Ascending aorta (tissue), 2 donors: ENCODE measurements at regions not wholly inside any gene's neighbourhood (a gene's known extent, or its start where the extent isn't known, plus 50 kb on each side); places are given as distances from the start of the nearest gene placed in this dataset.

Source experiments
- DNase-seq, 2 donors: peaks; one replicate each; pipeline ENCODE4 v3.0.0-alpha.2; 2019; ENCODE audit warnings: low spot score in 2 of 2
- H3K27ac ChIP-seq, 2 donors: fragments of 200-600 bp; sonication (generic); one replicate each; pipeline ENCODE4 v1.5.1; 2016 to 2017; ENCODE audit warnings: mild to moderate bottlenecking in 1 of 2
- H3K27me3 ChIP-seq: fragments of 200-600 bp; sonication (generic); one replicate; pipeline ENCODE4 v1.5.1; 2017
- H3K36me3 ChIP-seq, 2 donors: fragments of 200-600 bp; sonication (generic); one replicate each; pipeline ENCODE4 v1.5.1; 2016
- H3K4me1 ChIP-seq, 2 donors: fragments of 200-600 bp; sonication (generic); one replicate each; pipeline ENCODE4 v1.5.1; 2016 to 2017; ENCODE audit warnings: mild to moderate bottlenecking in 1 of 2
- H3K4me3 ChIP-seq, 2 donors: fragments of 200-600 bp; sonication (generic); one replicate each; pipeline ENCODE4 v1.5.1; 2016 to 2017; ENCODE audit warnings: mild to moderate bottlenecking in 1 of 2
- H3K9me3 ChIP-seq, 2 donors: fragments of 200-600 bp; sonication (generic); one replicate each; pipeline ENCODE4 v1.5.1; 2016
- intact Hi-C: fragments of 100-400 bp; cut with DNase I; formaldehyde crosslinking; loops from one replicate; pipeline ENCODE4 v1.15.1; 2023
- TF ChIP-seq, protein P1 (sequence below), 3 experiments: fragments of 200-600 bp in 2 of 3; fragments of 450-650 bp in 1 of 3; sonication (generic) in 2 of 3; IDR thresholded peaks; one replicate each; pipeline ENCODE4 v1.5.1; 2016 to 2019; ENCODE audit warnings: antibody characterized with exemption in 3 of 3, mild to moderate bottlenecking in 1 of 3, moderate library complexity in 1 of 3

DNA sequence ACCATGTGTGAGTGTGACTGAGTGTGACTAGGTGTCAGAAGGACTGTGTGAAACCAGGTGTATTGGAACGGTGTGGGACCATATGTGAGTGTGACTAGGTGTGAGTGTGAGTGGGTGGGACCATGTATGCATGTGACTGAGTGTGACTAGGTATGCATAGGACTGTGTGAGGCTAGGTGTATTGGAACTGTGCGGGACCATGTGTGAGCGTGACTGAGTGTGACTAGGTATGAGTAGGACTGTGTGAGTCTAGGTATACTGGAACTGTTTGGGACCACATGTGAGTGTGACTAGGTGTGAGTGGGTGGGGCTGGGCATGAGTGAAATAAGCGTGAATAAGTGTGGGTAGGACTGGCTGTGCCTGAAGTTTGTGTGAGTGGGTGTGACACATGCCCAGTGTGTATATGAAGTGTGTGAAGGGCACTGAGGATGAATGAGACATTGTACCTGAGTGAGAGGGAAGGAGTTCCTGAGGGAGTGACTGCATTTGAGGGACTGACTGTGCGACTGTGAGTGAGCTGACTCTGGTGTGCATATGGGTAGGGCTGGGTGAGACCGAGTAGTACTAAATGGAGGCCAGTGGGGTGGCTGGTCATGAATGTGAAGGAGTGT lies 247.0 kb upstream of the CCDC54 start:
- no peaks in the 10 kb centered on the region for H3K4me1 ChIP-seq
- no peaks in the 10 kb centered on the region for H3K36me3 ChIP-seq
- intact Hi-C loops, result no loop called here
- TF ChIP-seq, protein P1, sequence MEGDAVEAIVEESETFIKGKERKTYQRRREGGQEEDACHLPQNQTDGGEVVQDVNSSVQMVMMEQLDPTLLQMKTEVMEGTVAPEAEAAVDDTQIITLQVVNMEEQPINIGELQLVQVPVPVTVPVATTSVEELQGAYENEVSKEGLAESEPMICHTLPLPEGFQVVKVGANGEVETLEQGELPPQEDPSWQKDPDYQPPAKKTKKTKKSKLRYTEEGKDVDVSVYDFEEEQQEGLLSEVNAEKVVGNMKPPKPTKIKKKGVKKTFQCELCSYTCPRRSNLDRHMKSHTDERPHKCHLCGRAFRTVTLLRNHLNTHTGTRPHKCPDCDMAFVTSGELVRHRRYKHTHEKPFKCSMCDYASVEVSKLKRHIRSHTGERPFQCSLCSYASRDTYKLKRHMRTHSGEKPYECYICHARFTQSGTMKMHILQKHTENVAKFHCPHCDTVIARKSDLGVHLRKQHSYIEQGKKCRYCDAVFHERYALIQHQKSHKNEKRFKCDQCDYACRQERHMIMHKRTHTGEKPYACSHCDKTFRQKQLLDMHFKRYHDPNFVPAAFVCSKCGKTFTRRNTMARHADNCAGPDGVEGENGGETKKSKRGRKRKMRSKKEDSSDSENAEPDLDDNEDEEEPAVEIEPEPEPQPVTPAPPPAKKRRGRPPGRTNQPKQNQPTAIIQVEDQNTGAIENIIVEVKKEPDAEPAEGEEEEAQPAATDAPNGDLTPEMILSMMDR (IDR thresholded peaks at IDR 0.05), result no peak
- H3K9me3 ChIP-seq, result no peaks in the 10 kb centered on the region
- H3K27me3 ChIP-seq, result no peaks in the 10 kb centered on the region
- no peak for DNase-seq
- H3K27ac ChIP-seq, result no peak overlapping the region
- no peak overlapping the region for H3K4me3 ChIP-seq

DNA sequence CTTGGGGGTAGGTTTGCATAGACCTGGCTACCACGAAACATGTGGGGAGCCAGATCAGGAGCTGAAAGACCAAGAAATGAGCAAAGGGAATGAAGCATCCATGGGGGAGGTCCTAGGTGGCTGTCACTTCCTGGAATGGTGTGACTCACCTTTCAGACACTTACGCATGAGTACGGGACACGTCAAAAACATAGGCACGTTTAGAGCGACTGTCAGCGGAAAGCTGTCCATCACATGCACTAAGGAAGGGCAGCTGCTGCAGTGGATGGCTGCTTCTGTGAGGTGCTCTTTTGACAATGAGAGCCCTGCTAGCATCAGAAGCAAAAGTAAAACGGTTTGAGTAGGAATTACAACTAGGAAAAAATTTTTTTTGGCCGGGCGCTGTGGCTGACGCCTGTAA lies 244.6 kb upstream of the CCDC54 start:
- DNase-seq, result no peak
- Histone ChIP-seq H3K4me1 (no peaks in the 10 kb centered on the region), H3K9me3 (no peaks in the 10 kb centered on the region), H3K36me3 (no peaks in the 10 kb centered on the region), H3K27me3 (no peaks in the 10 kb centered on the region), H3K4me3 (no peak overlapping the region), H3K27ac (no peak overlapping the region)
- TF ChIP-seq, protein P1 (IDR thresholded peaks at IDR 0.05), result no peak
- intact Hi-C loops, result no loop called here

GRCh38 chr3:107133891-107134290 lies 243.3 kb upstream of the CCDC54 start:
- no peaks in the 10 kb centered on the region for H3K36me3 ChIP-seq
- intact Hi-C loops, result no loop called here
- H3K4me1 ChIP-seq, result no peaks in the 10 kb centered on the region
- no peak overlapping the region for H3K4me3 ChIP-seq
- TF ChIP-seq, protein P1 (IDR thresholded peaks at IDR 0.05), result no peak
- no peak for DNase-seq
- H3K9me3 ChIP-seq, result no peaks in the 10 kb centered on the region
- no peaks in the 10 kb centered on the region for H3K27me3 ChIP-seq
- no peak overlapping the region for H3K27ac ChIP-seq

DNA sequence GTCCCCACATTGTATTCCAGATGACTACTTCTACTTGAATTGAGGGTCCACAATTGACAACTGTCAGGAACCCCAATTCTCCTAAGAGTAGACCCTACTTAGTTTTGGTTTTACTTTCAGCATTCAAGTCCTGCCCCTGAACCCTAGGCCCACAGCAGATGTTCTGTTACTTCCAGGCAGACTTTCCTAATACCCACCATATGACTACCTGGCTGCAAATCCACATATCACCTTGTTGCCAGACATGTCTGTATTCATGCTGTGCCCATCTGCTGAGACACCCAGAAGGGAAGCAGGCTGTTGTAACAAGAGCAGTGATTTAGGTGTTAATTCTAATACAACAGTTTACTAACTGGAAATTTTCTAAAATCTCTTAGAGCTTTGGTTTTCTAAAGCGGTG lies 235.1 kb upstream of the CCDC54 start:
- no peaks in the 10 kb centered on the region for H3K9me3 ChIP-seq
- TF ChIP-seq, protein P1 (IDR thresholded peaks at IDR 0.05), result no peak
- no peaks in the 10 kb centered on the region for H3K36me3 ChIP-seq
- DNase-seq, result no peak
- no peak overlapping the region for H3K27ac ChIP-seq
- H3K4me1 ChIP-seq, result no peaks in the 10 kb centered on the region
- intact Hi-C loops, result no loop called here
- no peak overlapping the region for H3K4me3 ChIP-seq
- H3K27me3 ChIP-seq, result no peaks in the 10 kb centered on the region

- intact Hi-C loops, result no loop called here
- DNase-seq, result no peak
Observed at GRCh38 chr3:107142786-107143575, 234.3 kb upstream of the CCDC54 start.

More at GRCh38 chr3:107142786-107143575, 234.3 kb upstream of the CCDC54 start:
- Histone ChIP-seq H3K4me1 (no peaks in the 10 kb centered on the region), H3K9me3 (no peaks in the 10 kb centered on the region), H3K4me3 (no peak overlapping the region), H3K27me3 (no peaks in the 10 kb centered on the region), H3K36me3 (no peaks in the 10 kb centered on the region), H3K27ac (no peak overlapping the region)
- TF ChIP-seq, protein P1 (IDR thresholded peaks at IDR 0.05), result no peak
